Superior temporal gyrus (tissue), 1 donor: ENCODE measurements at regions not wholly inside any gene's neighbourhood (a gene's known extent, or its start where the extent isn't known, plus 50 kb on each side); places are given as distances from the start of the nearest gene placed in this dataset.
A peak's percentile ranks its signal among the peaks of the same experiment; 100 is the strongest.
"Not testable (repeated sequence)": the region's sequence is repeated elsewhere in the genome, so short reads cannot be mapped to it uniquely, and the experiment has no call there.

Experiments
- DNase-seq: peaks from one replicate; pipeline ENCODE4 v3.0.0-alpha.2; 2016; ENCODE audit errors: extremely low spot score

- DNase-seq: no peak
Observed at GRCh38 chr14:86087377-86087776, 557.4 kb downstream of the FLRT2 start.

- DNase-seq: no peak
Observed at GRCh38 chr14:86086962-86087361, 557.0 kb downstream of the FLRT2 start.

- no peak for DNase-seq
Observed at GRCh38 chr14:86084097-86084496, 554.2 kb downstream of the FLRT2 start.

- DNase-seq: no peak
Observed at GRCh38 chr14:86083616-86084015, 553.7 kb downstream of the FLRT2 start.

GRCh38 chr14:86072116-86072894 is 542.4 kb downstream of the FLRT2 start:
- DNase-seq: no peak

GRCh38 chr14:86066651-86067050 is 536.7 kb downstream of the FLRT2 start:
- no peak for DNase-seq

- DNase-seq: no peak
Observed at GRCh38 chr14:86065407-86065806, 535.5 kb downstream of the FLRT2 start.

GRCh38 chr14:86064595-86064994 is 534.7 kb downstream of the FLRT2 start:
- DNase-seq: not testable (repeated sequence)

GRCh38 chr14:86057018-86057667 is 527.2 kb downstream of the FLRT2 start:
- peak; percentile 78 for DNase-seq

- no peak for DNase-seq
Observed at GRCh38 chr14:86055512-86056075, 525.6 kb downstream of the FLRT2 start.

GRCh38 chr14:86052868-86053267 is 522.9 kb downstream of the FLRT2 start:
- no peak for DNase-seq

GRCh38 chr14:86050757-86051156 is 520.8 kb downstream of the FLRT2 start:
- DNase-seq: no peak

- no peak for DNase-seq
Observed at GRCh38 chr14:86050072-86050683, 520.2 kb downstream of the FLRT2 start.

GRCh38 chr14:86039176-86039575 is 509.2 kb downstream of the FLRT2 start:
- DNase-seq: no peak

GRCh38 chr14:86038387-86039042 is 508.6 kb downstream of the FLRT2 start:
- no peak for DNase-seq

GRCh38 chr14:86035882-86036281 is 505.9 kb downstream of the FLRT2 start:
- DNase-seq: no peak

GRCh38 chr14:86027990-86028389 is 498.0 kb downstream of the FLRT2 start:
- no peak for DNase-seq

GRCh38 chr14:86027144-86027543 is 497.2 kb downstream of the FLRT2 start:
- no peak for DNase-seq

GRCh38 chr14:86022031-86022629 is 492.2 kb downstream of the FLRT2 start:
- no peak for DNase-seq

GRCh38 chr14:86020841-86021240 is 490.9 kb downstream of the FLRT2 start:
- DNase-seq: no peak

- no peak for DNase-seq
Observed at GRCh38 chr14:86015941-86016340, 486.0 kb downstream of the FLRT2 start.

GRCh38 chr14:86015511-86015910 is 485.6 kb downstream of the FLRT2 start:
- DNase-seq: no peak
